ENCODE measurements at regions not wholly inside any gene's neighbourhood (a gene's known extent, or its start where the extent isn't known, plus 50 kb on each side); places are given as distances from the start of the nearest gene placed in this dataset.

DNA sequence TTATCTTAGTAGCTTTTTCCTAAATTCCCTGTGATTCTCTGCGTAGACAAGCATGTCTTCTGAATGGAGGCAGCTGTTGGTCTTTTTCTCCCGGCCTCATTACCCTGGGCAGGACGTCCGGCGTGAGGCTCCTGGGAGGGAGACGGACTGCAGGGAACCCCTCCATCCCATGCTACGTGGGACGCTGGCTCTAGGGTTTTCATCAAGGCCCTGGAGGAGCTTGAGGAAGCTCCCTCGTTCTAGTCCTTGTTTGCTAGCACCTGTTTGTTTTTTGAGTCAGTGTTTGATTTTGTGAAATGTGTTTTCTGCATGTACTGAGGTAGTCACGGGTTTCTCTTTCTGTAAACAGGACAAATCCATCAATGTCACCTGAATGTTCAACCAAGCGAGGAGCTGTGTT lies 99.3 kb upstream of the TMEM18 start:
- no peaks in the 10 kb centered on the region for H3K4me1 ChIP-seq (ENCODE audit: control insufficient read depth in 2 of 2, insufficient read depth in 2 of 2, low read length in 2 of 2)
- Mint-ChIP-seq H3K27me3 (peaks cover 10% of the 10 kb centered on the region), H3K4me3 (no peak overlapping the region), H3K27ac (no peak overlapping the region), H3K4me1 (no peaks in the 10 kb centered on the region), H3K9me3 (ENCODE audit: insufficient read depth) (no peaks in the 10 kb centered on the region)
- H4K20me1 ChIP-seq (ENCODE audit: control insufficient read depth, insufficient read depth, low read length, poor library complexity, severe bottlenecking): no peaks in the 10 kb centered on the region
- H3K36me3 ChIP-seq (replicated peaks in 1 of 2; ENCODE audit: control extremely low read depth in 1 of 2, control insufficient read depth in 1 of 2, extremely low read depth in 1 of 2, insufficient read depth in 2 of 2, low read length in 1 of 2): no peaks in the 10 kb centered on the region
- no peaks in the 10 kb centered on the region for H3K79me2 ChIP-seq (ENCODE audit: control insufficient read depth, insufficient read depth, low read length)
- POLR2A ChIA-PET: no interaction called here
- H3K4me2 ChIP-seq (replicated peaks; ENCODE audit: low read depth, low read length, poor library complexity, severe bottlenecking): no peak overlapping the region
- no peak overlapping the region for H3K27ac ChIP-seq (ENCODE audit: low read length in 2 of 2)
- no peaks in the 10 kb centered on the region for H3K27me3 ChIP-seq (replicated peaks in 1 of 4; ENCODE audit: control extremely low read depth in 1 of 4, control insufficient read depth in 3 of 4, insufficient read depth in 4 of 4, low read length in 3 of 4)
- intact Hi-C loops (cut with micrococcal nuclease): no loop called here
- H3K9me3 ChIP-seq (ENCODE audit: control extremely low read depth in 1 of 3, control insufficient read depth in 2 of 3, insufficient read depth in 1 of 3, low read length in 2 of 3): peaks cover 0 to 7% (median 0%) of the 10 kb centered on the region in 3 donors
- DNase-seq (no peak), ATAC-seq (ENCODE audit: low read depth) (no peak)
- CTCF ChIA-PET: no interaction called here
- no peak for TF ChIP-seq EZH2 (IDR thresholded peaks at IDR 0.05; ENCODE audit: borderline replicate concordance, insufficient read depth, low read depth, low read length, poor library complexity, severe bottlenecking)
- TF ChIP-seq, protein P1, sequence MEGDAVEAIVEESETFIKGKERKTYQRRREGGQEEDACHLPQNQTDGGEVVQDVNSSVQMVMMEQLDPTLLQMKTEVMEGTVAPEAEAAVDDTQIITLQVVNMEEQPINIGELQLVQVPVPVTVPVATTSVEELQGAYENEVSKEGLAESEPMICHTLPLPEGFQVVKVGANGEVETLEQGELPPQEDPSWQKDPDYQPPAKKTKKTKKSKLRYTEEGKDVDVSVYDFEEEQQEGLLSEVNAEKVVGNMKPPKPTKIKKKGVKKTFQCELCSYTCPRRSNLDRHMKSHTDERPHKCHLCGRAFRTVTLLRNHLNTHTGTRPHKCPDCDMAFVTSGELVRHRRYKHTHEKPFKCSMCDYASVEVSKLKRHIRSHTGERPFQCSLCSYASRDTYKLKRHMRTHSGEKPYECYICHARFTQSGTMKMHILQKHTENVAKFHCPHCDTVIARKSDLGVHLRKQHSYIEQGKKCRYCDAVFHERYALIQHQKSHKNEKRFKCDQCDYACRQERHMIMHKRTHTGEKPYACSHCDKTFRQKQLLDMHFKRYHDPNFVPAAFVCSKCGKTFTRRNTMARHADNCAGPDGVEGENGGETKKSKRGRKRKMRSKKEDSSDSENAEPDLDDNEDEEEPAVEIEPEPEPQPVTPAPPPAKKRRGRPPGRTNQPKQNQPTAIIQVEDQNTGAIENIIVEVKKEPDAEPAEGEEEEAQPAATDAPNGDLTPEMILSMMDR (IDR thresholded peaks at IDR 0.05): no peak
- no peak overlapping the region for H3K4me3 ChIP-seq (ENCODE audit: control extremely low read depth in 1 of 5, extremely low read depth in 1 of 5, insufficient read depth in 1 of 5, low read depth in 2 of 5, low read length in 4 of 5)
- H3K9ac ChIP-seq (ENCODE audit: low read length): no peak overlapping the region
- no peak overlapping the region for H2AFZ ChIP-seq (ENCODE audit: insufficient read depth, low read depth, low read length, poor library complexity, severe bottlenecking)
- 83% methylated on average over 10 of the region's 11 CpGs for WGBS (ENCODE audit: insufficient coverage)

DNA sequence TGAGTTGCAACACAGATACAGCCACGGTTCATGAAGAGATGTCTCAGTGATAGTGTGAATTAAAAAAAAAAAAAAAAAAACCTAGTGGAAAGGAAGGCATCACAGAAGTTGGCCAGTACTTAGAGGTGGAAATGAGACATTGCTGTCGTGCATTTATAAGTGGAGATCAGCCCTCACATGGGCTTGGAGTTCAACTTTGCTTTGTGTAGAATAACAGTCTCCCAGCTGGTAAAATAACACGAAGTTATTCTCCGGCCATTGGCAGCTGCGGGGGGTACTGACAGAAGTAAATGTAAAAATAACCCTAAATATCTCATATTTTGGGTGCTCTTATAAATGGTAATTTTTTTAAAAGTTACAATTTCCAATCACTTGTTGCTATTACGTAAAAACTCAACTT lies 98.8 kb upstream of the TMEM18 start:
- Histone ChIP-seq H3K9ac (ENCODE audit: low read length) (no peak overlapping the region), H3K4me1 (ENCODE audit: control insufficient read depth in 2 of 2, insufficient read depth in 2 of 2, low read length in 2 of 2) (no peaks in the 10 kb centered on the region), H3K4me2 (replicated peaks; ENCODE audit: low read depth, low read length, poor library complexity, severe bottlenecking) (no peak overlapping the region), H3K4me3 (ENCODE audit: control extremely low read depth in 1 of 5, extremely low read depth in 1 of 5, insufficient read depth in 1 of 5, low read depth in 2 of 5, low read length in 4 of 5) (no peak overlapping the region), H3K79me2 (ENCODE audit: control insufficient read depth, insufficient read depth, low read length) (no peaks in the 10 kb centered on the region), H3K27me3 (replicated peaks in 1 of 4; ENCODE audit: control extremely low read depth in 1 of 4, control insufficient read depth in 3 of 4, insufficient read depth in 4 of 4, low read length in 3 of 4) (no peaks in the 10 kb centered on the region), H2AFZ (ENCODE audit: insufficient read depth, low read depth, low read length, poor library complexity, severe bottlenecking) (no peak overlapping the region), H4K20me1 (ENCODE audit: control insufficient read depth, insufficient read depth, low read length, poor library complexity, severe bottlenecking) (no peaks in the 10 kb centered on the region), H3K36me3 (replicated peaks in 1 of 2; ENCODE audit: control extremely low read depth in 1 of 2, control insufficient read depth in 1 of 2, extremely low read depth in 1 of 2, insufficient read depth in 2 of 2, low read length in 1 of 2) (no peaks in the 10 kb centered on the region), H3K27ac (ENCODE audit: low read length in 2 of 2) (no peak overlapping the region), H3K9me3 (ENCODE audit: control extremely low read depth in 1 of 3, control insufficient read depth in 2 of 3, insufficient read depth in 1 of 3, low read length in 2 of 3) (peaks cover 0 to 7% (median 0%) of the 10 kb centered on the region in 3 donors)
- H3K27ac Mint-ChIP-seq: no peak overlapping the region
- no peaks in the 10 kb centered on the region for H3K4me1 Mint-ChIP-seq
- ChIA-PET POLR2A (no interaction called here), CTCF (no interaction called here)
- H3K27me3 Mint-ChIP-seq: peaks cover 10% of the 10 kb centered on the region
- H3K4me3 Mint-ChIP-seq: no peak overlapping the region
- TF ChIP-seq, protein P1 (IDR thresholded peaks at IDR 0.05): no peak
- no peak for TF ChIP-seq EZH2 (IDR thresholded peaks at IDR 0.05; ENCODE audit: borderline replicate concordance, insufficient read depth, low read depth, low read length, poor library complexity, severe bottlenecking)
- intact Hi-C loops (cut with micrococcal nuclease): no loop called here
- H3K9me3 Mint-ChIP-seq (ENCODE audit: insufficient read depth): no peaks in the 10 kb centered on the region
- ATAC-seq (ENCODE audit: low read depth) (no peak), DNase-seq (no peak)
- 69% methylated on average over 2 of the region's 6 CpGs for WGBS (ENCODE audit: insufficient coverage)
